ENCODE measurements at regions not wholly inside any gene's neighbourhood (a gene's known extent, or its start where the extent isn't known, plus 50 kb on each side); places are given as distances from the start of the nearest gene placed in this dataset.

GRCh38 chr2:8190279-8190678, 491.6 kb upstream of the ID2 start:
- Histone ChIP-seq H3K4me3 (ENCODE audit: low read length) (no peak overlapping the region), H3K4me1 (ENCODE audit: insufficient read depth, low read length) (peaks cover 20% of the 10 kb centered on the region; the same call in 1 of the 2 replicates), H3K9me3 (ENCODE audit: insufficient read depth, low read depth, low read length) (no peaks in the 10 kb centered on the region), H3K27ac (ENCODE audit: low read length) (no peak overlapping the region), H3K9ac (ENCODE audit: low read depth, low read length) (no peak overlapping the region), H3K36me3 (ENCODE audit: insufficient read depth, low read depth, low read length) (no peaks in the 10 kb centered on the region), H3K27me3 (ENCODE audit: insufficient read depth, low read length) (peaks cover 5% of the 10 kb centered on the region; the same call in 1 of the 2 replicates)

GRCh38 chr2:8191427-8191826, 490.4 kb upstream of the ID2 start:
- Histone ChIP-seq H3K27me3 (ENCODE audit: insufficient read depth, low read length) (peaks cover 5% of the 10 kb centered on the region; the same call in 1 of the 2 replicates), H3K9me3 (ENCODE audit: insufficient read depth, low read depth, low read length) (no peaks in the 10 kb centered on the region), H3K36me3 (ENCODE audit: insufficient read depth, low read depth, low read length) (no peaks in the 10 kb centered on the region), H3K4me1 (ENCODE audit: insufficient read depth, low read length) (peaks cover 24% of the 10 kb centered on the region; the same call in 1 of the 2 replicates), H3K27ac (ENCODE audit: low read length) (no peak overlapping the region), H3K4me3 (ENCODE audit: low read length) (no peak overlapping the region), H3K9ac (ENCODE audit: low read depth, low read length) (no peak overlapping the region)

GRCh38 chr2:8193146-8193545, 488.7 kb upstream of the ID2 start:
- H3K36me3 ChIP-seq (ENCODE audit: insufficient read depth, low read depth, low read length) = no peaks in the 10 kb centered on the region
- peaks cover 5% of the 10 kb centered on the region; the same call in 1 of the 2 replicates for H3K27me3 ChIP-seq (ENCODE audit: insufficient read depth, low read length)
- H3K27ac ChIP-seq (ENCODE audit: low read length) = no peak overlapping the region
- H3K9me3 ChIP-seq (ENCODE audit: insufficient read depth, low read depth, low read length) = no peaks in the 10 kb centered on the region
- peak overlapping the region; percentile 3; the same call in 1 of the 2 replicates for H3K9ac ChIP-seq (ENCODE audit: low read depth, low read length)
- H3K4me1 ChIP-seq (ENCODE audit: insufficient read depth, low read length) = peaks cover 24% of the 10 kb centered on the region; the same call in 1 of the 2 replicates
- no peak overlapping the region; the same call in 1 of the 2 replicates for H3K4me3 ChIP-seq (ENCODE audit: low read length)

- peaks cover 24% of the 10 kb centered on the region; the same call in 1 of the 2 replicates for H3K4me1 ChIP-seq (ENCODE audit: insufficient read depth, low read length)
- H3K9ac ChIP-seq (ENCODE audit: low read depth, low read length) = peak overlapping the region; percentile 3; the same call in 1 of the 2 replicates
- H3K36me3 ChIP-seq (ENCODE audit: insufficient read depth, low read depth, low read length) = no peaks in the 10 kb centered on the region
- peaks cover 5% of the 10 kb centered on the region; the same call in 1 of the 2 replicates for H3K27me3 ChIP-seq (ENCODE audit: insufficient read depth, low read length)
- H3K9me3 ChIP-seq (ENCODE audit: insufficient read depth, low read depth, low read length) = no peaks in the 10 kb centered on the region
- H3K4me3 ChIP-seq (ENCODE audit: low read length) = no peak overlapping the region; the same call in 1 of the 2 replicates
- no peak overlapping the region for H3K27ac ChIP-seq (ENCODE audit: low read length)
Observed at GRCh38 chr2:8193686-8194615, 487.9 kb upstream of the ID2 start.

- Histone ChIP-seq H3K9me3 (ENCODE audit: insufficient read depth, low read depth, low read length) (no peaks in the 10 kb centered on the region), H3K36me3 (ENCODE audit: insufficient read depth, low read depth, low read length) (no peaks in the 10 kb centered on the region), H3K9ac (ENCODE audit: low read depth, low read length) (no peak overlapping the region), H3K4me3 (ENCODE audit: low read length) (no peak overlapping the region), H3K27ac (ENCODE audit: low read length) (no peak overlapping the region), H3K27me3 (ENCODE audit: insufficient read depth, low read length) (peaks cover 5% of the 10 kb centered on the region; the same call in 1 of the 2 replicates), H3K4me1 (ENCODE audit: insufficient read depth, low read length) (peaks cover 24% of the 10 kb centered on the region; the same call in 1 of the 2 replicates)
Observed at GRCh38 chr2:8195784-8196183, 486.1 kb upstream of the ID2 start.

- H3K36me3 ChIP-seq (ENCODE audit: insufficient read depth, low read depth, low read length) = no peaks in the 10 kb centered on the region
Observed at GRCh38 chr2:8196316-8196715, 485.5 kb upstream of the ID2 start.

GRCh38 chr2:8197101-8197500, 484.8 kb upstream of the ID2 start:
- H3K4me3 ChIP-seq (ENCODE audit: low read length) = no peak overlapping the region
- no peak overlapping the region for H3K9ac ChIP-seq (ENCODE audit: low read depth, low read length)
- no peaks in the 10 kb centered on the region for H3K9me3 ChIP-seq (ENCODE audit: insufficient read depth, low read depth, low read length)
- H3K4me1 ChIP-seq (ENCODE audit: insufficient read depth, low read length) = peaks cover 23% of the 10 kb centered on the region; the same call in 1 of the 2 replicates
- H3K36me3 ChIP-seq (ENCODE audit: insufficient read depth, low read depth, low read length) = no peaks in the 10 kb centered on the region
- no peak overlapping the region for H3K27ac ChIP-seq (ENCODE audit: low read length)
- H3K27me3 ChIP-seq (ENCODE audit: insufficient read depth, low read length) = peaks cover 5% of the 10 kb centered on the region; the same call in 1 of the 2 replicates

More at GRCh38 chr2:8196316-8196715, 485.5 kb upstream of the ID2 start:
- H3K4me3 ChIP-seq (ENCODE audit: low read length) = no peak overlapping the region
- H3K4me1 ChIP-seq (ENCODE audit: insufficient read depth, low read length) = peaks cover 24% of the 10 kb centered on the region; the same call in 1 of the 2 replicates
- H3K27ac ChIP-seq (ENCODE audit: low read length) = no peak overlapping the region
- no peak overlapping the region for H3K9ac ChIP-seq (ENCODE audit: low read depth, low read length)
- H3K27me3 ChIP-seq (ENCODE audit: insufficient read depth, low read length) = peaks cover 5% of the 10 kb centered on the region; the same call in 1 of the 2 replicates
- no peaks in the 10 kb centered on the region for H3K9me3 ChIP-seq (ENCODE audit: insufficient read depth, low read depth, low read length)

- H3K4me3 ChIP-seq (ENCODE audit: low read length) = no peak overlapping the region
Observed at GRCh38 chr2:8197825-8198224, 484.0 kb upstream of the ID2 start.

GRCh38 chr2:8198766-8199382, 483.0 kb upstream of the ID2 start:
- no peak overlapping the region for H3K9ac ChIP-seq (ENCODE audit: low read depth, low read length)
- H3K4me3 ChIP-seq (ENCODE audit: low read length) = no peak overlapping the region
- no peaks in the 10 kb centered on the region for H3K36me3 ChIP-seq (ENCODE audit: insufficient read depth, low read depth, low read length)
- peaks cover 5% of the 10 kb centered on the region; the same call in 1 of the 2 replicates for H3K27me3 ChIP-seq (ENCODE audit: insufficient read depth, low read length)
- H3K27ac ChIP-seq (ENCODE audit: low read length) = no peak overlapping the region
- H3K9me3 ChIP-seq (ENCODE audit: insufficient read depth, low read depth, low read length) = no peaks in the 10 kb centered on the region
- peaks cover 7% of the 10 kb centered on the region; the same call in 1 of the 2 replicates for H3K4me1 ChIP-seq (ENCODE audit: insufficient read depth, low read length)

More at GRCh38 chr2:8197825-8198224, 484.0 kb upstream of the ID2 start:
- Histone ChIP-seq H3K27ac (ENCODE audit: low read length) (no peak overlapping the region), H3K9me3 (ENCODE audit: insufficient read depth, low read depth, low read length) (no peaks in the 10 kb centered on the region), H3K27me3 (ENCODE audit: insufficient read depth, low read length) (peaks cover 5% of the 10 kb centered on the region; the same call in 1 of the 2 replicates), H3K36me3 (ENCODE audit: insufficient read depth, low read depth, low read length) (no peaks in the 10 kb centered on the region), H3K4me1 (ENCODE audit: insufficient read depth, low read length) (peaks cover 16% of the 10 kb centered on the region; the same call in 1 of the 2 replicates), H3K9ac (ENCODE audit: low read depth, low read length) (no peak overlapping the region)

GRCh38 chr2:8202132-8202531, 479.7 kb upstream of the ID2 start:
- no peaks in the 10 kb centered on the region for H3K36me3 ChIP-seq (ENCODE audit: insufficient read depth, low read depth, low read length)
- H3K9ac ChIP-seq (ENCODE audit: low read depth, low read length) = no peak overlapping the region
- H3K27me3 ChIP-seq (ENCODE audit: insufficient read depth, low read length) = no peaks in the 10 kb centered on the region
- H3K9me3 ChIP-seq (ENCODE audit: insufficient read depth, low read depth, low read length) = peaks cover 1% of the 10 kb centered on the region; the same call in 1 of the 2 replicates
- no peaks in the 10 kb centered on the region for H3K4me1 ChIP-seq (ENCODE audit: insufficient read depth, low read length)
- no peak overlapping the region for H3K27ac ChIP-seq (ENCODE audit: low read length)
- H3K4me3 ChIP-seq (ENCODE audit: low read length) = no peak overlapping the region

GRCh38 chr2:8203364-8203763, 478.5 kb upstream of the ID2 start:
- no peak overlapping the region for H3K4me3 ChIP-seq (ENCODE audit: low read length)
- no peak overlapping the region for H3K9ac ChIP-seq (ENCODE audit: low read depth, low read length)
- no peaks in the 10 kb centered on the region for H3K27me3 ChIP-seq (ENCODE audit: insufficient read depth, low read length)
- no peaks in the 10 kb centered on the region for H3K4me1 ChIP-seq (ENCODE audit: insufficient read depth, low read length)
- no peaks in the 10 kb centered on the region for H3K36me3 ChIP-seq (ENCODE audit: insufficient read depth, low read depth, low read length)
- peaks cover 14% of the 10 kb centered on the region; the same call in 1 of the 2 replicates for H3K9me3 ChIP-seq (ENCODE audit: insufficient read depth, low read depth, low read length)
- H3K27ac ChIP-seq (ENCODE audit: low read length) = no peak overlapping the region
